ENCODE measurements at regions not wholly inside any gene's neighbourhood (a gene's known extent, or its start where the extent isn't known, plus 50 kb on each side); places are given as distances from the start of the nearest gene placed in this dataset.

DNA sequence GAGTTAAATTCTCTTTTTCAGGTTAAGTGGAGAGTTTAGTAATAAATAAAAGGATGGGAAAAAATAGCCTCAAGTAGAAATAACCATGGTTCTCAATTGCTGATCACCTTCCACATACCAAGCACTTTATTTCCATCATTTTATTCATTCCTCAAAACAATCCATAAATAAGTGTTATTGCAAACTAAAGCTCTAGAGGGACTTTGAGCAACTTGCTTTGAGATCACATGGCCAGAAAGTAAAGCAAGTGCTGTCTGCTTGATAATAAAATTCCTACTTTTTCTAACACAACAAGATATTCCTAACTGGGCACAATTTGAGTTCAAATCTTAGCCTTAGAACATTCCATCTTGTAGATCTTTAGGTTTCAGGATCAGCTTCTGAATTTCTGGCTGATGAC, 97.1 kb upstream of the C1orf87 start:
- Histone ChIP-seq H2BK20ac (ENCODE audit: low read depth, low read length, poor library complexity, severe bottlenecking) (no peak overlapping the region), H3K79me2 (ENCODE audit: insufficient read depth, low read length) (no peaks in the 10 kb centered on the region), H2BK5ac (ENCODE audit: insufficient read length, low read length) (no peak overlapping the region), H2BK12ac (ENCODE audit: insufficient read length, low read depth, low read length) (no peak overlapping the region), H3K27ac (ENCODE audit: insufficient read length, low read depth, low read length) (no peak overlapping the region), H3K23me2 (ENCODE audit: insufficient read length, low read depth, low read length, poor library complexity, severe bottlenecking) (no peaks in the 10 kb centered on the region), H2BK15ac (ENCODE audit: low read depth, low read length) (no peak overlapping the region), H2AFZ (ENCODE audit: low read length) (no peak overlapping the region), H3K14ac (ENCODE audit: insufficient read depth, low read length) (no peak overlapping the region), H2BK120ac (ENCODE audit: low read depth, low read length, poor library complexity, severe bottlenecking) (no peak overlapping the region), H3K18ac (ENCODE audit: insufficient read length, low read depth, low read length) (no peak overlapping the region), H3K9me3 (ENCODE audit: control insufficient read depth, low read depth, low read length) (no peaks in the 10 kb centered on the region), H3T11ph (ENCODE audit: low read length) (no peak overlapping the region), H4K5ac (ENCODE audit: insufficient read length, low read depth, low read length) (no peak overlapping the region), H4K91ac (ENCODE audit: insufficient read length, low read depth, low read length) (no peak overlapping the region), H3K9ac (ENCODE audit: extremely low read depth, insufficient read length, low read length) (no peak overlapping the region), H3K27me3 (ENCODE audit: insufficient read depth, low read length) (no peaks in the 10 kb centered on the region), H3K56ac (ENCODE audit: insufficient read length, low read depth, low read length) (no peak overlapping the region), H3K23ac (ENCODE audit: insufficient read length, low read depth, low read length) (no peak overlapping the region), H3K4ac (ENCODE audit: low read depth, low read length) (no peak overlapping the region), H3K4me2 (ENCODE audit: insufficient read depth, insufficient read length, low read length) (no peak overlapping the region), H4K20me1 (ENCODE audit: control insufficient read depth, insufficient read depth, insufficient read length) (no peaks in the 10 kb centered on the region), H3K4me1 (ENCODE audit: insufficient read depth, low read length) (no peaks in the 10 kb centered on the region), H4K8ac (replicated peaks; ENCODE audit: insufficient read length, low read depth, low read length) (no peak overlapping the region), H3K79me1 (ENCODE audit: insufficient read depth, low read depth, low read length, poor library complexity, severe bottlenecking) (no peaks in the 10 kb centered on the region), H2AK5ac (ENCODE audit: insufficient read length, low read length) (no peak overlapping the region)
- Mint-ChIP-seq H3K27ac (no peak overlapping the region), H3K4me3 (no peak overlapping the region), H3K27me3 (ENCODE audit: low read depth) (no peaks in the 10 kb centered on the region), H3K36me3 (ENCODE audit: insufficient read depth in 1 of 3, low read depth in 3 of 3) (no peaks in the 10 kb centered on the region), H3K9me3 (no peaks in the 10 kb centered on the region; a peak in 1 of 5 replicates), H3K4me1 (peaks cover 0 to 5% of the 10 kb centered on the region in 2 experiments; a peak in 1 of 4 replicates)
- DNase-seq: no peak
- TF ChIP-seq, protein P1, sequence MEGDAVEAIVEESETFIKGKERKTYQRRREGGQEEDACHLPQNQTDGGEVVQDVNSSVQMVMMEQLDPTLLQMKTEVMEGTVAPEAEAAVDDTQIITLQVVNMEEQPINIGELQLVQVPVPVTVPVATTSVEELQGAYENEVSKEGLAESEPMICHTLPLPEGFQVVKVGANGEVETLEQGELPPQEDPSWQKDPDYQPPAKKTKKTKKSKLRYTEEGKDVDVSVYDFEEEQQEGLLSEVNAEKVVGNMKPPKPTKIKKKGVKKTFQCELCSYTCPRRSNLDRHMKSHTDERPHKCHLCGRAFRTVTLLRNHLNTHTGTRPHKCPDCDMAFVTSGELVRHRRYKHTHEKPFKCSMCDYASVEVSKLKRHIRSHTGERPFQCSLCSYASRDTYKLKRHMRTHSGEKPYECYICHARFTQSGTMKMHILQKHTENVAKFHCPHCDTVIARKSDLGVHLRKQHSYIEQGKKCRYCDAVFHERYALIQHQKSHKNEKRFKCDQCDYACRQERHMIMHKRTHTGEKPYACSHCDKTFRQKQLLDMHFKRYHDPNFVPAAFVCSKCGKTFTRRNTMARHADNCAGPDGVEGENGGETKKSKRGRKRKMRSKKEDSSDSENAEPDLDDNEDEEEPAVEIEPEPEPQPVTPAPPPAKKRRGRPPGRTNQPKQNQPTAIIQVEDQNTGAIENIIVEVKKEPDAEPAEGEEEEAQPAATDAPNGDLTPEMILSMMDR (conservative IDR thresholded peaks at IDR 0.05): 0 out of 3 replicates have a peak, but pooled peaks have one; percentile 13
